ENCODE measurements at regions not wholly inside any gene's neighbourhood (a gene's known extent, or its start where the extent isn't known, plus 50 kb on each side); places are given as distances from the start of the nearest gene placed in this dataset.

DNA sequence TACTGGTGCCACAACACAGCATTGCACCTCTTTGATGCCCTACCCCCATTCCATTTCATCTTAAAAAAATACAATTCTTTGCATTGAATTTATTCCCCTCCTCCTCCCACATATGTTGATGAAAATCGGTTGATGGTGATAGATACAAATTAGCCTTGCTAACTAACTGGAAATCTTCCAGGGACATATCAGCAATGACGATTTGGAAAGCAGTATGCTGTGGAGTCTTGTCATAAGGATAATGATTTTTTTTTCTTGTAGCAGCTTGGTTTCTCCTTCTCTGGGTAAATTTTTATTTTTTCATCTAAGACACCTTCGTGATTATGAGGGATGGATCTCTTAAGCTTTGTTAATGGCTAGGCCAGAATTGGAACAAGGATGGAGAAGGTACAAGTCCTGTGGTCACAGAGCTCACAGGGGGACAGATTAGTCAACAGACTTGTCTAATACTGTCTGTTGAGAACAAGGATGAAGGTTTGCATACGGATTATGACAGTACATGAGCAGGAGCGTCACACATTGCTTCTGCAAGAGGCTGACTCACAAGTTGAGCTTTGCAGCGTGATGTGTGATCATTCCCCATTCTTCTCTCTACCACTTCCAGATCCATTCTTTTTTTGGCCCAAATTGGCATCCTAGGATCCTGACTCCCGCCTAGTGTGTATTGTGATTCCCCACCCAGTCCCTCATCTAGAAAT is 233.1 kb upstream of the FERMT1 start:
- no peak for TF ChIP-seq CTCF (IDR thresholded peaks at IDR 0.05)
- no peak for TF ChIP-seq EP300 (IDR thresholded peaks at IDR 0.05)
- TF ChIP-seq POLR2A (IDR thresholded peaks at IDR 0.05): no peak

All from ovary (tissue), 3 donors.